T-helper 2 cell treated with Interferon-gamma antibody and Interleukin-4, amounts not matched to agents 5 μg/mL and 100 μg/mL, for 36 hours (primary cell): ENCODE measurements at regions not wholly inside any gene's neighbourhood (a gene's known extent, or its start where the extent isn't known, plus 50 kb on each side); places are given as distances from the start of the nearest gene placed in this dataset.
"Not testable (repeated sequence)": the region's sequence is repeated elsewhere in the genome, so short reads cannot be mapped to it uniquely, and the experiment has no call there.

Experiments
- DNase-seq: peaks from one replicate; pipeline ENCODE4 v3.0.0; 2021; ENCODE audit warnings: low spot score
- H3K27ac Mint-ChIP-seq: one replicate; pipeline ENCODE4 v1.8.0; 2021; ENCODE audit warnings: mild to moderate bottlenecking, mixed read lengths
- H3K27me3 Mint-ChIP-seq: one replicate; pipeline ENCODE4 v1.8.0; 2021; ENCODE audit warnings: low read depth, mixed read lengths
- H3K36me3 Mint-ChIP-seq: one replicate; pipeline ENCODE4 v1.8.0; 2021; ENCODE audit warnings: low read depth, mixed read lengths
- H3K4me1 Mint-ChIP-seq: one replicate; pipeline ENCODE4 v1.8.0; 2021; ENCODE audit warnings: low read depth, mixed read lengths
- H3K4me3 Mint-ChIP-seq: one replicate; pipeline ENCODE4 v1.8.0; 2022; ENCODE audit warnings: mild to moderate bottlenecking, moderate library complexity, mixed read lengths
- H3K9me3 Mint-ChIP-seq: one replicate; pipeline ENCODE4 v1.8.0; 2021; ENCODE audit warnings: mixed read lengths

GRCh38 chr3:61354604-61355003 is 103.4 kb upstream of the FHIT start:
- no peak overlapping the region for H3K27ac Mint-ChIP-seq
- H3K4me1 Mint-ChIP-seq: no peaks in the 10 kb centered on the region
- no peaks in the 10 kb centered on the region for H3K9me3 Mint-ChIP-seq
- H3K27me3 Mint-ChIP-seq: peaks cover 4% of the 10 kb centered on the region
- no peak for DNase-seq
- H3K36me3 Mint-ChIP-seq: no peaks in the 10 kb centered on the region
- H3K4me3 Mint-ChIP-seq: no peak overlapping the region

GRCh38 chr3:61356685-61357084 is 105.4 kb upstream of the FHIT start:
- Mint-ChIP-seq H3K27me3 (peaks cover 7% of the 10 kb centered on the region), H3K9me3 (no peaks in the 10 kb centered on the region), H3K36me3 (no peaks in the 10 kb centered on the region), H3K4me1 (no peaks in the 10 kb centered on the region), H3K27ac (no peak overlapping the region), H3K4me3 (no peak overlapping the region)
- DNase-seq: no peak

- H3K27me3 Mint-ChIP-seq: peaks cover 12% of the 10 kb centered on the region
- no peaks in the 10 kb centered on the region for H3K4me1 Mint-ChIP-seq
- no peaks in the 10 kb centered on the region for H3K36me3 Mint-ChIP-seq
- DNase-seq: no peak
- no peaks in the 10 kb centered on the region for H3K9me3 Mint-ChIP-seq
- H3K27ac Mint-ChIP-seq: no peak overlapping the region
- no peak overlapping the region for H3K4me3 Mint-ChIP-seq
Measured at GRCh38 chr3:61357902-61358301, 106.7 kb upstream of the FHIT start.

- no peak overlapping the region for H3K27ac Mint-ChIP-seq
Measured at GRCh38 chr3:61358364-61358763, 107.1 kb upstream of the FHIT start.

GRCh38 chr3:61360297-61360965 is 109.2 kb upstream of the FHIT start:
- DNase-seq: no peak
- Mint-ChIP-seq H3K27me3 (peaks cover 11% of the 10 kb centered on the region), H3K9me3 (no peaks in the 10 kb centered on the region), H3K4me1 (no peaks in the 10 kb centered on the region), H3K36me3 (no peaks in the 10 kb centered on the region), H3K27ac (no peak overlapping the region), H3K4me3 (no peak overlapping the region)

More at GRCh38 chr3:61358364-61358763, 107.1 kb upstream of the FHIT start:
- Mint-ChIP-seq H3K4me3 (no peak overlapping the region), H3K27me3 (peaks cover 12% of the 10 kb centered on the region), H3K4me1 (no peaks in the 10 kb centered on the region), H3K36me3 (no peaks in the 10 kb centered on the region), H3K9me3 (no peaks in the 10 kb centered on the region)
- no peak for DNase-seq

GRCh38 chr3:61369678-61370077 is 118.4 kb upstream of the FHIT start:
- H3K36me3 Mint-ChIP-seq: no peaks in the 10 kb centered on the region
- no peaks in the 10 kb centered on the region for H3K4me1 Mint-ChIP-seq
- no peak overlapping the region for H3K4me3 Mint-ChIP-seq
- DNase-seq: no peak
- no peak overlapping the region for H3K27ac Mint-ChIP-seq
- H3K9me3 Mint-ChIP-seq: no peaks in the 10 kb centered on the region
- H3K27me3 Mint-ChIP-seq: peaks cover 7% of the 10 kb centered on the region

GRCh38 chr3:61371123-61371522 is 119.9 kb upstream of the FHIT start:
- no peak overlapping the region for H3K4me3 Mint-ChIP-seq
- DNase-seq: no peak
- H3K9me3 Mint-ChIP-seq: no peaks in the 10 kb centered on the region

GRCh38 chr3:61372723-61373122 is 121.5 kb upstream of the FHIT start:
- no peak for DNase-seq
- H3K9me3 Mint-ChIP-seq: no peaks in the 10 kb centered on the region
- H3K4me1 Mint-ChIP-seq: no peaks in the 10 kb centered on the region
- no peaks in the 10 kb centered on the region for H3K36me3 Mint-ChIP-seq
- no peak overlapping the region for H3K4me3 Mint-ChIP-seq
- peaks cover 7% of the 10 kb centered on the region for H3K27me3 Mint-ChIP-seq
- H3K27ac Mint-ChIP-seq: no peak overlapping the region

More at GRCh38 chr3:61371123-61371522, 119.9 kb upstream of the FHIT start:
- Mint-ChIP-seq H3K4me1 (no peaks in the 10 kb centered on the region), H3K27ac (no peak overlapping the region), H3K36me3 (no peaks in the 10 kb centered on the region), H3K27me3 (peaks cover 7% of the 10 kb centered on the region)

GRCh38 chr3:61378311-61378710 is 127.1 kb upstream of the FHIT start:
- Mint-ChIP-seq H3K27ac (no peak overlapping the region), H3K27me3 (peaks cover 18% of the 10 kb centered on the region), H3K36me3 (no peaks in the 10 kb centered on the region), H3K4me3 (no peak overlapping the region), H3K9me3 (no peaks in the 10 kb centered on the region), H3K4me1 (peaks cover 2% of the 10 kb centered on the region)
- no peak for DNase-seq

GRCh38 chr3:61381745-61382392 is 130.6 kb upstream of the FHIT start:
- Mint-ChIP-seq H3K4me1 (peaks cover 2% of the 10 kb centered on the region), H3K9me3 (no peaks in the 10 kb centered on the region), H3K4me3 (no peak overlapping the region), H3K27me3 (peaks cover 14% of the 10 kb centered on the region), H3K36me3 (no peaks in the 10 kb centered on the region), H3K27ac (no peak overlapping the region)
- no peak for DNase-seq

- Mint-ChIP-seq H3K9me3 (peaks cover 9% of the 10 kb centered on the region), H3K4me1 (no peaks in the 10 kb centered on the region), H3K27me3 (peaks cover 5% of the 10 kb centered on the region), H3K4me3 (no peak overlapping the region), H3K27ac (no peak overlapping the region), H3K36me3 (no peaks in the 10 kb centered on the region)
- no peak for DNase-seq
Measured at GRCh38 chr3:61387817-61388216, 136.6 kb upstream of the FHIT start.

- not testable (repeated sequence) for H3K4me3 Mint-ChIP-seq, H3K36me3 Mint-ChIP-seq, H3K4me1 Mint-ChIP-seq, DNase-seq, H3K27ac Mint-ChIP-seq, H3K27me3 Mint-ChIP-seq
- H3K9me3 Mint-ChIP-seq: peaks cover 13% of the 10 kb centered on the region
Measured at GRCh38 chr3:61393480-61393947, 142.3 kb upstream of the FHIT start.

- no peaks in the 10 kb centered on the region for H3K36me3 Mint-ChIP-seq
- H3K27me3 Mint-ChIP-seq: peaks cover 9% of the 10 kb centered on the region
- no peaks in the 10 kb centered on the region for H3K4me1 Mint-ChIP-seq
- no peaks in the 10 kb centered on the region for H3K9me3 Mint-ChIP-seq
- H3K27ac Mint-ChIP-seq: no peak overlapping the region
- no peak overlapping the region for H3K4me3 Mint-ChIP-seq
- no peak for DNase-seq
Measured at GRCh38 chr3:61401359-61401758, 150.1 kb upstream of the FHIT start.

GRCh38 chr3:61407397-61407796 is 154.0 kb upstream of the PTPRG start:
- H3K9me3 Mint-ChIP-seq: no peaks in the 10 kb centered on the region
- no peaks in the 10 kb centered on the region for H3K36me3 Mint-ChIP-seq
- no peak for DNase-seq
- H3K27ac Mint-ChIP-seq: no peak overlapping the region
- no peak overlapping the region for H3K4me3 Mint-ChIP-seq
- H3K4me1 Mint-ChIP-seq: no peaks in the 10 kb centered on the region
- peaks cover 2% of the 10 kb centered on the region for H3K27me3 Mint-ChIP-seq

GRCh38 chr3:61409638-61410037 is 151.7 kb upstream of the PTPRG start:
- Mint-ChIP-seq H3K27me3 (peaks cover 6% of the 10 kb centered on the region), H3K36me3 (no peaks in the 10 kb centered on the region), H3K4me3 (no peak overlapping the region), H3K9me3 (no peaks in the 10 kb centered on the region), H3K4me1 (no peaks in the 10 kb centered on the region), H3K27ac (no peak overlapping the region)
- no peak for DNase-seq
